ENCODE measurements at regions not wholly inside any gene's neighbourhood (a gene's known extent, or its start where the extent isn't known, plus 50 kb on each side); places are given as distances from the start of the nearest gene placed in this dataset.

GRCh38 chr2:65818873-65819451 is 386.6 kb upstream of the SPRED2 start:
- no peak for DNase-seq
- Histone ChIP-seq H3K27ac (no peak overlapping the region), H3K36me3 (no peaks in the 10 kb centered on the region), H3K4me1 (no peaks in the 10 kb centered on the region), H3K27me3 (ENCODE audit: low read depth) (no peaks in the 10 kb centered on the region), H3K4me3 (no peak overlapping the region), H3K9me3 (no peaks in the 10 kb centered on the region)
- TF ChIP-seq CTCF (IDR thresholded peaks at IDR 0.05) = no peak
- ATAC-seq = no peak
- intact Hi-C loops (cut with DNase I) = no loop called here

GRCh38 chr2:65813631-65814173 is 381.3 kb upstream of the SPRED2 start:
- Histone ChIP-seq H3K4me3 (no peak overlapping the region), H3K36me3 (no peaks in the 10 kb centered on the region), H3K9me3 (no peaks in the 10 kb centered on the region), H3K27me3 (ENCODE audit: low read depth) (no peaks in the 10 kb centered on the region), H3K4me1 (no peaks in the 10 kb centered on the region), H3K27ac (no peak overlapping the region)
- no peak for TF ChIP-seq CTCF (IDR thresholded peaks at IDR 0.05)
- ATAC-seq (no peak), DNase-seq (no peak)
- intact Hi-C loops (cut with DNase I) = no loop called here

DNA sequence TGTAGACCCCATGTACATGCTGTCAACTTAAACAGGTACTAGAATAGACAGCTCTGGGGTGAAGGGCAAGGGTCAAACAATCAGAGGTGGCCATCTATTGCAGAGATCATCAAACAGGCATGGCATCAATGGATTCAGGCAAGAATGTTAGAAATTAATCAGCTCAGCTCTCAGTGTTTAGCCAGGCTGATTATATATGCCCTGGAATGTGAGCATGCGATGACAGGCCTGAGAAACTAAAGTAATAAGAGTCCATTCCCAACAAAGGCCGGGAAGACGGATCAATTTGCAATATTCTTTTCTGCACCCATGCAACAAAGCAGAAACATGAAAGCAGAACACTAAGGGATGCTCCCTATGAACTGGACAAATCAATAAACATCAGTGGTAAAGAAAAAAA is 380.5 kb upstream of the SPRED2 start:
- H3K27me3 ChIP-seq (ENCODE audit: low read depth) = no peaks in the 10 kb centered on the region
- H3K4me3 ChIP-seq = no peak overlapping the region
- no peaks in the 10 kb centered on the region for H3K4me1 ChIP-seq
- no peaks in the 10 kb centered on the region for H3K36me3 ChIP-seq
- no peak for TF ChIP-seq CTCF (IDR thresholded peaks at IDR 0.05)
- H3K27ac ChIP-seq = no peak overlapping the region
- intact Hi-C loops (cut with DNase I) = no loop called here
- H3K9me3 ChIP-seq = peaks cover 7% of the 10 kb centered on the region
- no peak for ATAC-seq
- DNase-seq = no peak

GRCh38 chr2:65807942-65808341 is 375.5 kb upstream of the SPRED2 start:
- H3K4me1 ChIP-seq = no peaks in the 10 kb centered on the region
- H3K36me3 ChIP-seq = no peaks in the 10 kb centered on the region
- H3K27me3 ChIP-seq (ENCODE audit: low read depth) = no peaks in the 10 kb centered on the region
- intact Hi-C loops (cut with DNase I) = no loop called here
- no peak overlapping the region for H3K27ac ChIP-seq
- ATAC-seq (no peak), DNase-seq (no peak)
- no peak overlapping the region for H3K4me3 ChIP-seq
- no peak for TF ChIP-seq CTCF (IDR thresholded peaks at IDR 0.05)
- H3K9me3 ChIP-seq = peaks cover 10% of the 10 kb centered on the region

DNA sequence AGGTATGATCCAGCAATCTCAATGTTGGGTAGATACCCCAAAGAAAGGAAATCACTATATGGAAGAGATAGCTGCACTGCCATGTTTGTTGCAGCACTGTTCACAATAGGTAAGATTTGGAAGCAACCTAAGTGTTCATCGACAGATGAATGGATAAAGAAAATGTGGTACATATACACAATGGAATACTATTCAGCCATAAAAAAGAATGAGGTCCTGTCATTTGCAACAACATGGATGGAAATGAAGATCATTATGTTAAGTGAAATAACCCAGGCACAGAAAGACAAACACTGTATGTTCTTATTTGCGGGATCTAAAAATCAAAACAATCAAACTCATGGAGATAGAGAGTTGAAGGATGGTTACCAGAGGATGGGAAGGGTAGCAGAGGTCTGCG is 372.4 kb upstream of the SPRED2 start:
- no peaks in the 10 kb centered on the region for H3K27me3 ChIP-seq (ENCODE audit: low read depth)
- ATAC-seq = no peak
- no peak for TF ChIP-seq CTCF (IDR thresholded peaks at IDR 0.05)
- H3K4me3 ChIP-seq = no peak overlapping the region
- no peaks in the 10 kb centered on the region for H3K36me3 ChIP-seq
- no peak overlapping the region for H3K27ac ChIP-seq
- intact Hi-C loops (cut with DNase I) = no loop called here
- no peaks in the 10 kb centered on the region for H3K4me1 ChIP-seq
- peaks cover 10% of the 10 kb centered on the region for H3K9me3 ChIP-seq
- DNase-seq = no peak

All from lower lobe of right lung (tissue), 2 donors.